GM18951 (cell line): ENCODE measurements at regions not wholly inside any gene's neighbourhood (a gene's known extent, or its start where the extent isn't known, plus 50 kb on each side); places are given as distances from the start of the nearest gene placed in this dataset.

Experiments
- POLR2A ChIP-seq: IDR thresholded peaks from 4 replicates; pipeline ENCODE4 v1.6.1; 2011; ENCODE audit warnings: mild to moderate bottlenecking; ENCODE audit not compliant: insufficient read length, insufficient read depth; ENCODE audit errors: extremely low read depth
- in situ Hi-C: fragments of 300-500 bp; cut with MboI; formaldehyde crosslinking; loops from one replicate; pipeline ENCODE4 v1.12.0; 2022; ENCODE audit warnings: low sequenced_read_pairs, mixed read lengths, inconsistent platforms; ENCODE audit not compliant: unreplicated experiment

DNA sequence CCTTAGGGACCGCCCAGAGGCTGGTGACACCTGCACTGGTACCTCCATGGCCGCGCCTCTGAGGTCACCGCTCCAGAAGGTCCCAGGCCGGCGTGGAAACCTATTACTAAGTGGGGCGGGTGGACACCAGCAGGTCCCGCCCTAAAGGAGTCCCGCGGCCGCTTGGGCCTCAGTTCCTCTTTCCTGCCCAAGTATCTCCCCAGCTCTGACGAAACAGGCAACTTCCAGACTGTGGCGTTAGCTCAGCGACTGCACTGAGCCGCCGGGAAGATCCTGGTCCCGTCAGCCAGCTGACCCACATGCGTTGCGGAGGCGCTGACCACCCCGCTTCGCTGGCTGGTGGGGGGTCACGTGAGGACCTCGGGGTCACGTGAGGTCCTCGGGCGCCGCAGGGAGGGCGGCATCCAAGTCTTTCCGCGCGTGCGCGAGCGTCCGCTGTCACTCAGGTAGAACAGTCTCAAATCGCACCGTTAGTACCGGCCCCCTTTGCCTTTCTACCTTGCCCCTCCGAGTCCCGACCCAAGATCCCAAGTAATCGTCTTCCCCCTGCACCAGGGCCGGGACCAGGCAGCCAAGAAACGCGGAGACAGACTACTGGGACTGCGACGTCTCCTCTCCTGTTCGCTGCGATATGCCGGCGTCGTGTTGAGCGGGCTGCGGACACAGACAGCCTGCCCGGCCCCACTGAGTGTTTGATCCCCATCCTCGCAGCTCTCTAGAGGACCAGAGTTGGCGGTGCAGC is 53.7 kb upstream of the KDM4C start:
- TF ChIP-seq POLR2A = peak; percentile 86
- in situ Hi-C loops = no loop called here

DNA sequence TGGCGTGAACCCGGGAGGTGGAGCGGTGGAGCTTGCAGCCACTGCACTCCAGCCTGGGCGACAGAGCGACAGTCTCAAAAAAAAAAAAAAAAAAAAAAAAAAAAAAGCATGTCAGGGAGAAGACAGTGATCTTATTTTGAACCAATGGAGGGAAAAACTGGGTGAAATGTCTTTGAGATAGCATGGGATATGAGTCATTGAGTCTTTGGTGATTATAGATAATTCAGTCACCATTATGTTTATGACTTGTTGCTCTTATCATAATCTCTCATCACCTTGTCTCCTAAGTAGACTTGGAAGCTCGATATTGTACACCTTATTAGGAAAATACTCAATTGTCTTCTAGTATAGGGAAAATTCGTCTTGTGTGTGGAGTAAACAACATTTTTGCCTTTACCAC is 55.1 kb upstream of the KDM4C start:
- no peak for TF ChIP-seq POLR2A

DNA sequence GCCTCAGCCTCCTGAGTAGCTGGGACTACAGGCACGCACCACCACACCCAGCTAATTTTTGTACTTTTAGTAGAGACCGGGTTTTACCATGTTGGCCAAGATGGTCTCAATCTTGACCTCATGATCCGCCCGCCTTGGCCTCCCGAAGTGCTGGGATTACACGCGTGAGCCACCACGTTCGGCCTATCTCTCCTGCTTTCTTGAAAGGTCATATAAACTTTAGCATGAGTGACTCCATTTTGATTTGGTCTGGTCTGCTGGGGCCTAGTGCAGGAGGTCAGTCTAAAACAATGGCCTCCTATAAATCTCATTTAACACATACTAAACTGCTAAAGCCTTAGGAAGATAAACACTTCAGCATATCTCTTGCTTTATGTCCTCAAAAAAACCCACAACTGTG is 50.6 kb upstream of the GLDC start:
- in situ Hi-C loops = no loop called here

More for the DNA sequence above, 55.1 kb upstream of the KDM4C start:
- in situ Hi-C loops = no loop called here

DNA sequence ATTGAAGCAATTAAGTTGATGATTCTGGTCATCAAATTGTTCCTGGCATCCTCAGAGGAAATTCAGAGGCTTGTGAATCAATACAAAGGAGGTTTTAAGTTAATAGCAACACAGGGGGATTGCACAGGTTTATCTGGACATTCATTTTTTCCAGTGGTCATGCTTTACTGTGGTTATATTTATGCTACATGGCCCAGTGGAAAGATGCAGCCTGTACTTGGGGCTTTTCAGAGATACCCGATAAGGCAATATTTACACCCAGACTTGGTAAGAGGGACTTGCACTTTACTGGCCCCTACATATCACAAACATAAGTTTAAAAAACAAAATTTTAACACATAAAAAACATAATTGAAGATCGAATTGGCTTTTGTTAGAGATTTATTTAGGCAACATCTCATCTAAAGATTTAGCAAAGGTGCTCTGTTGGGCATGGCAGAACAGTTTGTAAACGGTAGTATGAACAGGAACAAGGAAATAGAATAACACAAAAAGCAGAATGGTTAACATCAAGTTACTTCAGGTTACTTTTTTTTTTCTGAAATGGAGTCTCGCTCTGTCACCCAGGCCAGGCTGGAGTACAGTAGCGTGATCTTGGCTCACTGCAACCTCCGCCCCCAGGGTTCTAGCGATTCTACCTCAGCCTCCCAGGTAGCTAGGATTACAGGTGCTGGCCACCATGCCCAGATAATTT is 49.7 kb upstream of the GLDC start:
- no peak for TF ChIP-seq POLR2A
- in situ Hi-C loops = no loop called here

More for the DNA sequence above, 50.6 kb upstream of the GLDC start:
- no peak for TF ChIP-seq POLR2A
